Mucosa of descending colon (tissue), 3 donors: ENCODE measurements at regions not wholly inside any gene's neighbourhood (a gene's known extent, or its start where the extent isn't known, plus 50 kb on each side); places are given as distances from the start of the nearest gene placed in this dataset.

Experiments
- ATAC-seq: fragments of 200-7000 bp; cut with Tn5 transposase; one replicate; pipeline ENCODE4 v1.9.1; 2020; ENCODE audit warnings: mild to moderate bottlenecking, moderate library complexity
- DNase-seq, 3 donors: peaks; one replicate each; pipeline ENCODE4 v3.0.0-alpha.2; 2020
- H3K36me3 ChIP-seq: fragments of 200-600 bp; one replicate; pipeline ENCODE4 v1.8.0; 2021; ENCODE audit warnings: low read depth, mild to moderate bottlenecking
- H3K4me1 ChIP-seq: fragments of 200-600 bp; one replicate; pipeline ENCODE4 v1.8.0; 2021; ENCODE audit warnings: low read depth, mild to moderate bottlenecking
- H3K4me3 ChIP-seq: fragments of 200-600 bp; one replicate; pipeline ENCODE4 v1.8.0; 2021; ENCODE audit warnings: mild to moderate bottlenecking
- H3K9me3 ChIP-seq: fragments of 200-600 bp; one replicate; pipeline ENCODE4 v1.8.0; 2021; ENCODE audit warnings: mild to moderate bottlenecking
- CTCF ChIP-seq: fragments of 200-600 bp; IDR thresholded peaks from one replicate; pipeline ENCODE4 v1.8.0; 2022; ENCODE audit warnings: antibody characterized with exemption, mild to moderate bottlenecking
- intact Hi-C, 2 donors: fragments of 100-400 bp; cut with DNase I in 1 of 2; cut with micrococcal nuclease in 1 of 2; formaldehyde crosslinking; loops; one replicate each; pipeline versions ENCODE4 v1.11.0 to v1.11.1; 2022; cut with DNase I, micrococcal nuclease
- donor health status: DM: no; HTN: no; CAD: no; lungs with moderate emphysema.
- donor health status: DM: no; HTN: no; CAD: no.
- donor health status: DM: no; HTN: yes; CAD: no.

- Histone ChIP-seq H3K9me3 (no peaks in the 10 kb centered on the region), H3K4me1 (no peaks in the 10 kb centered on the region), H3K36me3 (no peaks in the 10 kb centered on the region), H3K4me3 (no peak overlapping the region)
- intact Hi-C loops, result no loop called here
- ATAC-seq (no peak), DNase-seq (no peak)
- TF ChIP-seq CTCF, result no peak
Measured at GRCh38 chr3:20406611-20407011, 220.6 kb upstream of the SGO1 start.

- TF ChIP-seq CTCF, result no peak
- ATAC-seq, result no peak
- intact Hi-C loops, result no loop called here
- Histone ChIP-seq H3K4me3 (no peak overlapping the region), H3K36me3 (no peaks in the 10 kb centered on the region), H3K9me3 (no peaks in the 10 kb centered on the region), H3K4me1 (no peaks in the 10 kb centered on the region)
- no peak for DNase-seq
Measured at GRCh38 chr3:20405744-20406143, 219.7 kb upstream of the SGO1 start.

GRCh38 chr3:20405231-20405630 is 219.2 kb upstream of the SGO1 start:
- Histone ChIP-seq H3K4me1 (no peaks in the 10 kb centered on the region), H3K4me3 (no peak overlapping the region), H3K36me3 (no peaks in the 10 kb centered on the region), H3K9me3 (no peaks in the 10 kb centered on the region)
- no peak for ATAC-seq
- DNase-seq, result no peak
- no peak for TF ChIP-seq CTCF
- intact Hi-C loops, result no loop called here

GRCh38 chr3:20404741-20405100 is 218.7 kb upstream of the SGO1 start:
- Histone ChIP-seq H3K4me3 (no peak overlapping the region), H3K4me1 (no peaks in the 10 kb centered on the region), H3K9me3 (no peaks in the 10 kb centered on the region), H3K36me3 (no peaks in the 10 kb centered on the region)
- TF ChIP-seq CTCF, result no peak
- intact Hi-C loops, result no loop called here
- ATAC-seq, result no peak
- DNase-seq, result no peak

GRCh38 chr3:20403986-20404740 is 218.2 kb upstream of the SGO1 start:
- ATAC-seq, result no peak
- Histone ChIP-seq H3K36me3 (no peaks in the 10 kb centered on the region), H3K9me3 (no peaks in the 10 kb centered on the region), H3K4me3 (no peak overlapping the region), H3K4me1 (no peaks in the 10 kb centered on the region)
- no peak for TF ChIP-seq CTCF
- intact Hi-C loops, result no loop called here
- no peak for DNase-seq

- no peaks in the 10 kb centered on the region for H3K4me1 ChIP-seq
- H3K9me3 ChIP-seq, result no peaks in the 10 kb centered on the region
- ATAC-seq (no peak), DNase-seq (no peak)
- intact Hi-C loops, result no loop called here
- no peak for TF ChIP-seq CTCF
- H3K36me3 ChIP-seq, result no peaks in the 10 kb centered on the region
- no peak overlapping the region for H3K4me3 ChIP-seq
Measured at GRCh38 chr3:20401253-20401652, 215.2 kb upstream of the SGO1 start.
